CD4-positive, alpha-beta T cell (primary cell): ENCODE measurements at regions not wholly inside any gene's neighbourhood (a gene's known extent, or its start where the extent isn't known, plus 50 kb on each side); places are given as distances from the start of the nearest gene placed in this dataset.

Source experiments
- ATAC-seq: fragments of 200-7000 bp; cut with Tn5 transposase; one replicate; pipeline ENCODE4 v1.10.0; 2022; ENCODE audit warnings: mild to moderate bottlenecking; ENCODE audit not compliant: poor library complexity
- CTCF ChIA-PET: fragments of 350-600 bp; sonication (Branson Sonifier 250); formaldehyde crosslinking; loops from one replicate; lab custom pipeline; 2021; ENCODE audit warnings: antibody characterized with exemption, inconsistent platforms; lab: Charles Lee
- POLR2A ChIA-PET: fragments of 350-600 bp; sonication (Branson Sonifier 250); formaldehyde crosslinking; loops from one replicate; lab custom pipeline; 2021; ENCODE audit warnings: antibody characterized with exemption, inconsistent platforms; lab: Charles Lee
- DNase-seq, 14 experiments: peaks; one replicate each; pipeline ENCODE4 v3.0.0-alpha.2; 2013 to 2020; ENCODE audit warnings: mixed read lengths in 2 of 14
- H3K27ac ChIP-seq, 2 donors: one replicate each; pipeline versions ENCODE4 v1.5.1 to v1.7.0; 2013; ENCODE audit warnings: low read length in 2 of 2, low read depth in 1 of 2, mild to moderate bottlenecking in 1 of 2
- H3K27me3 ChIP-seq, 2 experiments: 1 replicate in 1 of 2; 2 replicates in 1 of 2; pipeline versions ENCODE4 v1.6.1 to v1.7.0; 2013; ENCODE audit warnings: low read length in 2 of 2, control low read depth in 1 of 2, mild to moderate bottlenecking in 1 of 2, moderate library complexity in 1 of 2; ENCODE audit not compliant: insufficient read depth in 2 of 2, control insufficient read depth in 1 of 2
- H3K36me3 ChIP-seq: one replicate; pipeline ENCODE4 v1.6.1; 2013; ENCODE audit warnings: low read length, control low read depth; ENCODE audit not compliant: insufficient read depth
- H3K4me1 ChIP-seq: one replicate; pipeline ENCODE4 v1.6.1; 2013; ENCODE audit warnings: low read length, control low read depth; ENCODE audit not compliant: insufficient read depth
- H3K4me3 ChIP-seq: one replicate; pipeline ENCODE4 v1.5.1; 2013; ENCODE audit warnings: mild to moderate bottlenecking, low read length, moderate library complexity
- H3K9me3 ChIP-seq, 2 experiments: 1 replicate in 1 of 2; 2 replicates in 1 of 2; pipeline versions ENCODE4 v1.6.1 to v1.7.0; 2013; ENCODE audit warnings: low read length in 2 of 2, mild to moderate bottlenecking in 2 of 2, control low read depth in 1 of 2, moderate library complexity in 1 of 2; ENCODE audit not compliant: control insufficient read depth in 1 of 2, insufficient read depth in 1 of 2
- H3K27ac Mint-ChIP-seq: one replicate; pipeline ENCODE4 v1.8.0; 2020; ENCODE audit warnings: mixed read lengths
- H3K27me3 Mint-ChIP-seq: one replicate; pipeline ENCODE4 v1.8.0; 2021; ENCODE audit warnings: mixed read lengths
- H3K36me3 Mint-ChIP-seq: one replicate; pipeline ENCODE4 v1.8.0; 2021; ENCODE audit warnings: low read depth, mixed read lengths
- H3K4me1 Mint-ChIP-seq: one replicate; pipeline ENCODE4 v1.8.0; 2021; ENCODE audit warnings: low read depth, mixed read lengths
- H3K4me3 Mint-ChIP-seq: one replicate; pipeline ENCODE4 v1.8.0; 2020; ENCODE audit warnings: mild to moderate bottlenecking, mixed read lengths
- H3K9me3 Mint-ChIP-seq: one replicate; pipeline ENCODE4 v1.8.0; 2020; ENCODE audit warnings: mixed read lengths
- CTCF ChIP-seq: fragments of 200-600 bp; IDR thresholded peaks from one replicate; pipeline ENCODE4 v1.8.0; 2022; ENCODE audit warnings: antibody characterized with exemption, mild to moderate bottlenecking
- intact Hi-C, 2 experiments: fragments of 100-400 bp; cut with DNase I in 1 of 2; cut with micrococcal nuclease in 1 of 2; formaldehyde crosslinking; loops; one replicate each; pipeline versions ENCODE4 v1.15.1 to v1.9.0; 2023 to 2025; cut with DNase I, micrococcal nuclease

GRCh38 chr2:7660816-7661215 is 743.6 kb downstream of the RNF144A start:
- H3K27ac ChIP-seq, result no peak overlapping the region
- Mint-ChIP-seq H3K27me3 (no peaks in the 10 kb centered on the region), H3K27ac (no peak overlapping the region), H3K9me3 (peaks cover 6% of the 10 kb centered on the region), H3K4me3 (no peak overlapping the region), H3K4me1 (peaks cover 6% of the 10 kb centered on the region), H3K36me3 (peaks cover under 1% of the 10 kb centered on the region)
- no peaks in the 10 kb centered on the region for H3K4me1 ChIP-seq
- ChIA-PET CTCF (no interaction called here), POLR2A (interaction anchor here (1.0 kb wide), 1 partner anchor 12 kb away, joined by 3 read pairs; no protein-coding TSS in a partner anchor)
- DNase-seq, result no peak
- no peak for ATAC-seq
- intact Hi-C loops, result no loop called here
- H3K9me3 ChIP-seq, result peaks cover 0 to 7% of the 10 kb centered on the region in 2 experiments
- H3K36me3 ChIP-seq, result no peaks in the 10 kb centered on the region
- H3K27me3 ChIP-seq, result no peaks in the 10 kb centered on the region
- no peak for TF ChIP-seq CTCF
- no peak overlapping the region for H3K4me3 ChIP-seq

DNA sequence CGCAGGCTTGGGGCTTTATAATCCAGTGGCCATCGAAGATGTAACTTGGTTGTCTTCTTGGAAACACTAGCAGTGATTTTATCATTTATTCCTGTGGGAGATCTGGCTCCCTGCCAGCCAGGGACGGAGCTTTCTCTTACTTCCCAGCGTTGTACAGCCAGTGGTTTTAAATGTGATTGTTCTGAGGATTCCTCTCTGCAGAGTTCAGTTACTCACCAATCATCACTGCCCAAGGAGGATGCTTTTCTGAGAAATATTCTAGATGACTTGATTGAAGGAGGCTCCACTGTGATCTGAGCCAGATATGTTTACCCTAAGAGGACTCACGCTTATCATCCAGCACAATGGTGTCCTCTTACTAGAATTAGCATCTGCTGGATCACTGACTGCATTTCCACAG is 744.3 kb downstream of the RNF144A start:
- peaks cover 6% of the 10 kb centered on the region for H3K9me3 Mint-ChIP-seq
- Histone ChIP-seq H3K27me3 (no peaks in the 10 kb centered on the region), H3K4me1 (no peaks in the 10 kb centered on the region), H3K27ac (no peak overlapping the region), H3K36me3 (no peaks in the 10 kb centered on the region), H3K9me3 (peaks cover 0 to 7% of the 10 kb centered on the region in 2 experiments), H3K4me3 (no peak overlapping the region)
- ChIA-PET POLR2A (interaction anchor here (1.0 kb wide), 1 partner anchor 11 kb away, joined by 3 read pairs; no protein-coding TSS in a partner anchor), CTCF (no interaction called here)
- H3K36me3 Mint-ChIP-seq, result no peaks in the 10 kb centered on the region
- no peak overlapping the region for H3K27ac Mint-ChIP-seq
- no peaks in the 10 kb centered on the region for H3K27me3 Mint-ChIP-seq
- ATAC-seq (no peak), DNase-seq (no peak)
- intact Hi-C loops, result no loop called here
- TF ChIP-seq CTCF, result no peak
- H3K4me3 Mint-ChIP-seq, result no peak overlapping the region
- H3K4me1 Mint-ChIP-seq, result peaks cover 6% of the 10 kb centered on the region

DNA sequence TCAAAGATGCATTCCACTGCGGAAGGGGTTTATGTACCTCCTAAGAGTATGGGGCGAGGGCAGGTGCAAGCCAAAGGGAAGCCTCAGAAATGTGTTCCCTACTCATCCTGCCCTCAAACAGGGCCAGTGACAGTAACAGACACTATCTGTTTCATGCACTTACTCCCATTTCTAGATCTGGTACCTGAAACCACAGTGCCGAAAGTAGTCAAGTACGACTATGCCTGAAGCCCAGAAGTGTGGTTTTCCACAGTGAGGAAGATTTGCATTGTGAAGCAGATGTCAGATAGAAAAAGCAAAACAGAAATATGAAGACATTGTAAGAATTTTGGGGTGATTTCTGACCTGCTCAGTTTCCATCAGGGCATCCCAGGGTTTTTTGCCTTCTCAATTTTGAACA is 748.7 kb downstream of the RNF144A start:
- Histone ChIP-seq H3K36me3 (no peaks in the 10 kb centered on the region), H3K4me3 (no peak overlapping the region), H3K9me3 (peaks cover 0 to 3% of the 10 kb centered on the region in 2 experiments), H3K27me3 (no peaks in the 10 kb centered on the region), H3K4me1 (no peaks in the 10 kb centered on the region), H3K27ac (no peak overlapping the region)
- ATAC-seq (no peak), DNase-seq (no peak)
- Mint-ChIP-seq H3K9me3 (no peaks in the 10 kb centered on the region), H3K4me1 (peaks cover 8% of the 10 kb centered on the region), H3K36me3 (no peaks in the 10 kb centered on the region), H3K27me3 (no peaks in the 10 kb centered on the region), H3K4me3 (no peak overlapping the region), H3K27ac (no peak overlapping the region)
- CTCF ChIA-PET, result no interaction called here
- TF ChIP-seq CTCF, result no peak
- POLR2A ChIA-PET, result no interaction called here
- intact Hi-C loops, result no loop called here
